ENCODE measurements at regions not wholly inside any gene's neighbourhood (a gene's known extent, or its start where the extent isn't known, plus 50 kb on each side); places are given as distances from the start of the nearest gene placed in this dataset.

DNA sequence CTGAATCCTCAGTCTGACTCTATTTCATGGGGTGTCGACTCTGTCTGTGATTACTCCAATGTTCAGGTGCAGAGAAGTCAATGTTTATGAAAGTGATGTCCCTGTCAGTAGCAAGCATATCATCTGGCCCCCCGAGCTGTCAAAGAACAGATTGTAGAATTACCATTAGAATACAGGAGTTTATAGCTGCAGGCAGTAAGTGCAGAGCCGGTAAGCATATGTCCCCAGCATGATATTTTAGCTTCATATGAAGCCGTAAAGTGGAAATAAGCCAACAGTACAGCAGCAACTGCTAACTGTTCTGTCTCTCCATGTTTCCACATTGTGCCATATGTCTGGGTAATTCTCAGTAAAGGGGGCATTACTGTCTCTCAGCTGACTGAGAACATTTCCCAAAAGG is 541.8 kb downstream of the SOX11 start:
- TF ChIP-seq, protein P1, sequence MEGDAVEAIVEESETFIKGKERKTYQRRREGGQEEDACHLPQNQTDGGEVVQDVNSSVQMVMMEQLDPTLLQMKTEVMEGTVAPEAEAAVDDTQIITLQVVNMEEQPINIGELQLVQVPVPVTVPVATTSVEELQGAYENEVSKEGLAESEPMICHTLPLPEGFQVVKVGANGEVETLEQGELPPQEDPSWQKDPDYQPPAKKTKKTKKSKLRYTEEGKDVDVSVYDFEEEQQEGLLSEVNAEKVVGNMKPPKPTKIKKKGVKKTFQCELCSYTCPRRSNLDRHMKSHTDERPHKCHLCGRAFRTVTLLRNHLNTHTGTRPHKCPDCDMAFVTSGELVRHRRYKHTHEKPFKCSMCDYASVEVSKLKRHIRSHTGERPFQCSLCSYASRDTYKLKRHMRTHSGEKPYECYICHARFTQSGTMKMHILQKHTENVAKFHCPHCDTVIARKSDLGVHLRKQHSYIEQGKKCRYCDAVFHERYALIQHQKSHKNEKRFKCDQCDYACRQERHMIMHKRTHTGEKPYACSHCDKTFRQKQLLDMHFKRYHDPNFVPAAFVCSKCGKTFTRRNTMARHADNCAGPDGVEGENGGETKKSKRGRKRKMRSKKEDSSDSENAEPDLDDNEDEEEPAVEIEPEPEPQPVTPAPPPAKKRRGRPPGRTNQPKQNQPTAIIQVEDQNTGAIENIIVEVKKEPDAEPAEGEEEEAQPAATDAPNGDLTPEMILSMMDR (IDR thresholded peaks at IDR 0.05), result no peak
- TF ChIP-seq POLR2A (IDR thresholded peaks at IDR 0.05), result no peak

Measured in Peyer's patch (tissue), 4 donors.